Tibial nerve (tissue), 4 donors: ENCODE measurements at regions not wholly inside any gene's neighbourhood (a gene's known extent, or its start where the extent isn't known, plus 50 kb on each side); places are given as distances from the start of the nearest gene placed in this dataset.

ENCODE experiments used
- DNase-seq, 2 donors: peaks; one replicate each; pipeline ENCODE4 v3.0.0-alpha.2; 2019; ENCODE audit warnings: low spot score in 2 of 2
- H3K27ac ChIP-seq, 4 donors: fragments of 200-600 bp; sonication (generic) in 3 of 4; one replicate each; pipeline ENCODE4 v1.5.1; 2017 to 2019; ENCODE audit warnings: mild to moderate bottlenecking in 1 of 4
- H3K27me3 ChIP-seq, 2 donors: fragments of 200-600 bp; sonication (generic) in 1 of 2; one replicate each; pipeline versions ENCODE4 v1.5.1 to v1.6.0; 2017 to 2019
- H3K36me3 ChIP-seq, 3 donors: fragments of 200-600 bp; sonication (generic); one replicate each; pipeline ENCODE4 v1.5.1; 2018 to 2019
- H3K4me1 ChIP-seq, 4 donors: fragments of 200-600 bp; sonication (generic) in 3 of 4; one replicate each; pipeline ENCODE4 v1.5.1; 2017 to 2019
- H3K4me3 ChIP-seq, 4 donors: fragments of 200-600 bp; sonication (generic) in 3 of 4; one replicate each; pipeline ENCODE4 v1.5.1; 2017 to 2019; ENCODE audit warnings: mild to moderate bottlenecking in 1 of 4, moderate library complexity in 1 of 4
- H3K9me3 ChIP-seq, 4 donors: fragments of 200-600 bp; sonication (generic) in 3 of 4; one replicate each; pipeline ENCODE4 v1.5.1; 2017 to 2019
- EP300 ChIP-seq, 2 donors: sonication (generic); formaldehyde crosslinking; IDR thresholded peaks; one replicate each; pipeline ENCODE4 v1.6.1; 2017; ENCODE audit warnings: antibody characterized with exemption in 2 of 2, mild to moderate bottlenecking in 1 of 2
- POLR2A ChIP-seq, 2 donors: fragments of 450-650 bp; IDR thresholded peaks; one replicate each; pipeline ENCODE4 v1.6.1; 2017; ENCODE audit warnings: antibody characterized with exemption in 2 of 2, mild to moderate bottlenecking in 2 of 2, moderate library complexity in 2 of 2
- WGBS, 2 donors: methylation state at CpG; one replicate each; pipeline ENCODE4 v1.1.5; 2018; 5-methylcytosine and 5-hydroxymethylcytosine counted together
- TF ChIP-seq, protein P1 (sequence below), 5 experiments: fragments of 200-600 bp in 3 of 5; fragments of 450-650 bp in 2 of 5; sonication (generic) in 3 of 5; IDR thresholded peaks; one replicate each; pipeline ENCODE4 v1.5.1; 2016 to 2019; ENCODE audit warnings: antibody characterized with exemption in 5 of 5, mild to moderate bottlenecking in 3 of 5, moderate library complexity in 2 of 5

DNA sequence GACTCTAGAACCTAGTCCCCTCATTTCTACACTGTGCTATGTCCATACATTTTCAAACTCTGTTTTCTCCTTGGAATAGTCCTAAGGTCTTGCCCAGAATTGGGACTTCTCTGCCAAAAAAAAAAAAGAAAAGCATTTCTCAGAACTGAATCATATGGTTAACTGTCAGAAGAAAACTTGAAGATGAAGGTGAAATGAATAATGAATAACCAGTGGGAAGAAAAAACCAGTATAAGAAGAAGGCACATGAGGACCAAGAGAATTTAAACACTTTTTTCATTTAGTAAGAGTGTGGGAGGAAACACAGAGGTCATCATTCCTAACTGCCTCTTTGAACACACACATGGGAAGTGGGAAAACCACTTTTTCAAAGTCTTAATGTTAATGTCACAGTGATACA is 197.7 kb downstream of the PRELID2 start:
- Histone ChIP-seq H3K9me3 (peaks cover 0 to 10% (median 3%) of the 10 kb centered on the region in 4 donors), H3K27me3 (no peaks in the 10 kb centered on the region), H3K4me3 (no peak overlapping the region), H3K36me3 (no peaks in the 10 kb centered on the region), H3K4me1 (no peaks in the 10 kb centered on the region), H3K27ac (no peak overlapping the region)
- TF ChIP-seq, protein P1, sequence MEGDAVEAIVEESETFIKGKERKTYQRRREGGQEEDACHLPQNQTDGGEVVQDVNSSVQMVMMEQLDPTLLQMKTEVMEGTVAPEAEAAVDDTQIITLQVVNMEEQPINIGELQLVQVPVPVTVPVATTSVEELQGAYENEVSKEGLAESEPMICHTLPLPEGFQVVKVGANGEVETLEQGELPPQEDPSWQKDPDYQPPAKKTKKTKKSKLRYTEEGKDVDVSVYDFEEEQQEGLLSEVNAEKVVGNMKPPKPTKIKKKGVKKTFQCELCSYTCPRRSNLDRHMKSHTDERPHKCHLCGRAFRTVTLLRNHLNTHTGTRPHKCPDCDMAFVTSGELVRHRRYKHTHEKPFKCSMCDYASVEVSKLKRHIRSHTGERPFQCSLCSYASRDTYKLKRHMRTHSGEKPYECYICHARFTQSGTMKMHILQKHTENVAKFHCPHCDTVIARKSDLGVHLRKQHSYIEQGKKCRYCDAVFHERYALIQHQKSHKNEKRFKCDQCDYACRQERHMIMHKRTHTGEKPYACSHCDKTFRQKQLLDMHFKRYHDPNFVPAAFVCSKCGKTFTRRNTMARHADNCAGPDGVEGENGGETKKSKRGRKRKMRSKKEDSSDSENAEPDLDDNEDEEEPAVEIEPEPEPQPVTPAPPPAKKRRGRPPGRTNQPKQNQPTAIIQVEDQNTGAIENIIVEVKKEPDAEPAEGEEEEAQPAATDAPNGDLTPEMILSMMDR (IDR thresholded peaks at IDR 0.05) = no peak
- no peak for TF ChIP-seq POLR2A (IDR thresholded peaks at IDR 0.05)
- DNase-seq = no peak

DNA sequence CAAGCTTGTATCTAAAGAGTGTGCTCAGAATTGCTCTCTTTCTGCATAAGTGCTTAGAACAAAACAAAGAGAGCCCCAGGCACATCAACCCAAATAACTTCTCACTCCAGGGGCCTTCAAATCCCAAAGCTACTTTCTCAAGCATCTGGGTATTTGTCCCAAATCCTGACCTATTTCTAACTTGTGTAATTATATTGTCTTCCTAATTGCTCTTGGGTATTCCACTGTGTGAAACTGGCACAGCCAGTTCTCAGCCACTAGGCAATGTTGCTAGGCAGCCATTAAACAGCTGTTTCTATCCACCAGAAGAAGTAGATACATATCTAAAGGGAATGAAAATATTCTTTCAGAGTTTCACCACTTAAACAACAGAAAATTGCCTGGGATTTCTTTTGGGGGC is 198.8 kb downstream of the PRELID2 start:
- Histone ChIP-seq H3K4me3 (no peak overlapping the region), H3K9me3 (peaks cover 0 to 6% (median 2%) of the 10 kb centered on the region in 4 donors), H3K27me3 (no peaks in the 10 kb centered on the region), H3K4me1 (no peaks in the 10 kb centered on the region), H3K36me3 (no peaks in the 10 kb centered on the region), H3K27ac (no peak overlapping the region)
- TF ChIP-seq, protein P1 (IDR thresholded peaks at IDR 0.05) = no peak
- no peak for TF ChIP-seq EP300 (IDR thresholded peaks at IDR 0.05)
- no peak for TF ChIP-seq POLR2A (IDR thresholded peaks at IDR 0.05)
- DNase-seq = no peak

DNA sequence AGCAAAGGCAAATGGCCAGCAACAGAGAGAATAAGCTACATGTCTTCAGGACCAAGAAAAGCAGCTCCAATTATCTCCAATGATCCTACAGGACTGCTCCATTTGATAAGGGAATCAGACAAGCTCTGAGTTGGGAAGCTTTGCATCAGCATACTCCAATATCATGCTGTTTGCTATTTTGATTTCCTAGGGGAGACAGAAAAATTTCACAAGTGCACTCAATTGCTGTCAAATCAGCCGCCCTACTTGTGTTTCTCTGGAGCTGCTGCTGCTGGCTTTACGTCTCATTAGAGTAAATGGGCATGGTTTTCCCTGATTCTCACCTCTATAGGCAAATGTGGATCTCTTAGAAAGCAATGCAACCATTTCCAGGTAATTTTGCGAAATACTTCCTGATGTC is 201.7 kb downstream of the PRELID2 start:
- TF ChIP-seq POLR2A (IDR thresholded peaks at IDR 0.05) (no peak), EP300 (IDR thresholded peaks at IDR 0.05) (no peak)
- TF ChIP-seq, protein P1 (IDR thresholded peaks at IDR 0.05) = no peak
- no peak overlapping the region for H3K27ac ChIP-seq
- no peak for DNase-seq
- no peak overlapping the region for H3K4me3 ChIP-seq
- H3K9me3 ChIP-seq = no peaks in the 10 kb centered on the region
- no peaks in the 10 kb centered on the region for H3K27me3 ChIP-seq
- no peaks in the 10 kb centered on the region for H3K36me3 ChIP-seq
- H3K4me1 ChIP-seq = no peaks in the 10 kb centered on the region
- WGBS, 2 donors = 87 to 94% methylated on average over 3 of the region's 3 CpGs

DNA sequence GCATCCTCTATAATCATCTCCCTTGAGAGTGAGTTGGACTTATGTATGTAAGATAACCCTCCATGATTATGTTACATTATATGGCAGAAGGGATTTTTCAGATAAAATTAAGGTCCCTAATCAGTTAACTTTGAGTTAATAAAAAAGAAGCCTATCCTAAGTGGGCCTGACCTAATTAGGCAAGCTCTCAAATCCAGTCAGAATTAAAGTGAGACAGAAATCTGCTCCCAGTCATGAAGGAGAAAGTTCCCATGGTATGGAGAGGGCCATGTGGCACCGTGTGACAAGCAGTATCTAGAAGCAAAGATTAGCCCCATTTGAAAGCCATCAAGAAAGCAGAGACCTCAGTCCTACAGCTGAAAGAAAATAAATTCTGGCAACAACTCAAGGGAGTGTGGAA is 202.4 kb downstream of the PRELID2 start:
- Histone ChIP-seq H3K9me3 (no peaks in the 10 kb centered on the region), H3K27me3 (no peaks in the 10 kb centered on the region), H3K4me3 (no peak overlapping the region), H3K4me1 (no peaks in the 10 kb centered on the region), H3K27ac (no peak overlapping the region), H3K36me3 (no peaks in the 10 kb centered on the region)
- 44 to 69% methylated on average over 1 of the region's 1 CpG for WGBS, 2 donors
- DNase-seq = no peak
- TF ChIP-seq, protein P1 (IDR thresholded peaks at IDR 0.05) = no peak
- TF ChIP-seq EP300 (IDR thresholded peaks at IDR 0.05) (no peak), POLR2A (IDR thresholded peaks at IDR 0.05) (no peak)

DNA sequence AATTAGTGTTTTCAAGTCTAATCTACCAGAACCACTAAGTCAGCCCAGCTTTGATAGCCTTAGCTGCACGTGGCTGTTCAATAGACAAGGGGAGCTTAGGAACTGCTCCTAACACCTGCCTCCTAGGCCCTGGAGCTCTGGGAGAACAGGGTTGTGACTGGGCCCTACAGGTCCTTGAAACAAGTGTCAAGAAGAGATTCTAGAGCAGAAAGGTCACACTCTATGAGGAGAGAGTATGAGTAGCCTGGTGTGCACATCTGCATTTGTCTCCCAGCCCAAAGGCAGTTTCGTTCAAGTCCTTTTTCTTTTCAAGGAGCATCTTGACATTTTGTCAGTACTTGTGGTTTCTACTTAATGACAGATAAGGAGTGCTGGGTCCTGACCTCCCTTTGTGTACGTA is 206.1 kb downstream of the PRELID2 start:
- WGBS, 2 donors = 77 to 84% methylated on average over 3 of the region's 3 CpGs

More for the DNA sequence above, 206.1 kb downstream of the PRELID2 start:
- DNase-seq = no peak
- H3K9me3 ChIP-seq = peaks cover 0 to 2% (median 0%) of the 10 kb centered on the region in 4 donors
- no peaks in the 10 kb centered on the region for H3K36me3 ChIP-seq
- no peak overlapping the region for H3K4me3 ChIP-seq
- peaks cover 0 to 2% of the 10 kb centered on the region in 2 donors for H3K27me3 ChIP-seq
- H3K4me1 ChIP-seq = no peaks in the 10 kb centered on the region
- no peak overlapping the region for H3K27ac ChIP-seq
- TF ChIP-seq EP300 (IDR thresholded peaks at IDR 0.05) = no peak
- TF ChIP-seq, protein P1 (IDR thresholded peaks at IDR 0.05) = no peak
- TF ChIP-seq POLR2A (IDR thresholded peaks at IDR 0.05) = no peak
